ENCODE measurements at regions not wholly inside any gene's neighbourhood (a gene's known extent, or its start where the extent isn't known, plus 50 kb on each side); places are given as distances from the start of the nearest gene placed in this dataset.
A peak's percentile ranks its signal among the peaks of the same experiment; 100 is the strongest.

DNA sequence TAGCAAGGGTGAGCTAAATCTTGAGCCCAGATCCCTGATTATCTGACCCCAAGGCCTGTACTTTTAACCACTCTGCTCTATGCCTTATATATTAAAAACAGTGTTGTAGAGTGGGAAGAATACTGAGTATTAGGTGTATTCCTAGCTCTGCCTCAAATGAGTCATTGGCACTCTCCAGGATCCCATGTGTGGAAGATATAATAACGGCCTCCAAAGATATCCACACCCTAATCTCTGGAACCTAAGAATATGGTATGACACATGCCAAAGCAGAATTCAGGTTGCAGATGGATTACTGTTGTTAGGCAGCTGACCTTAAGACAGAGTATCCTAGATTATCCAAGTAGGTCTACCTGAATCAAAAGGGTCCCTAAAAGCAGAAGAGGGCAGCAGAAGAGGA is 110.8 kb downstream of the ADRB2 start:
- H3K9ac ChIP-seq = no peak overlapping the region
- H3F3A ChIP-seq (replicated peaks; ENCODE audit: insufficient read depth) = no peaks in the 10 kb centered on the region
- H3K27me3 ChIP-seq (ENCODE audit: insufficient read depth) = no peaks in the 10 kb centered on the region
- no peak overlapping the region for H3K4me2 ChIP-seq
- H3K9me2 ChIP-seq = no peaks in the 10 kb centered on the region
- 63% methylated on average over 1 of the region's 1 CpG for WGBS (ENCODE audit: low lambda C conversion rate)
- H3K4me3 ChIP-seq (ENCODE audit: low read depth in 2 of 2, low read length in 1 of 2) = no peak overlapping the region
- H4K20me1 ChIP-seq (ENCODE audit: insufficient read depth) = no peaks in the 10 kb centered on the region
- no peak for DNase-seq
- TF ChIP-seq, protein P1, sequence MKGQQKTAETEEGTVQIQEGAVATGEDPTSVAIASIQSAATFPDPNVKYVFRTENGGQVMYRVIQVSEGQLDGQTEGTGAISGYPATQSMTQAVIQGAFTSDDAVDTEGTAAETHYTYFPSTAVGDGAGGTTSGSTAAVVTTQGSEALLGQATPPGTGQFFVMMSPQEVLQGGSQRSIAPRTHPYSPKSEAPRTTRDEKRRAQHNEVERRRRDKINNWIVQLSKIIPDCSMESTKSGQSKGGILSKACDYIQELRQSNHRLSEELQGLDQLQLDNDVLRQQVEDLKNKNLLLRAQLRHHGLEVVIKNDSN (IDR thresholded peaks at IDR 0.05; ENCODE audit: borderline replicate concordance, low read depth) = no peak
- TF ChIP-seq IRF3 (IDR thresholded peaks at IDR 0.05; ENCODE audit: low read depth, low read length) (no peak), TEAD4 (IDR thresholded peaks at IDR 0.05; ENCODE audit: borderline replicate concordance, insufficient read depth) (no peak), ELF1 (IDR thresholded peaks at IDR 0.05) (no peak), GATA2 (CRISPR knock-in tag; IDR thresholded peaks at IDR 0.05) (no peak), CTCF (IDR thresholded peaks at IDR 0.05) (no peak), SIN3A (IDR thresholded peaks at IDR 0.05; ENCODE audit: borderline replicate concordance, low read depth, low read length) (no peak), MEF2A (IDR thresholded peaks at IDR 0.05; ENCODE audit: borderline replicate concordance, low read depth) (no peak), RCOR1 (IDR thresholded peaks at IDR 0.05; ENCODE audit: low read length) (no peak)
- ChIA-PET CTCF (interaction anchor here (1.2 to 2.1 kb wide), 2 partner anchors 14 to 20 kb away, joined by 5 read pairs; no protein-coding TSS in a partner anchor), POLR2A (no interaction called here)
- no peaks in the 10 kb centered on the region for H3K79me2 ChIP-seq (ENCODE audit: insufficient read depth)
- no peaks in the 10 kb centered on the region for H3K36me3 ChIP-seq (replicated peaks in 1 of 2; ENCODE audit: control insufficient read depth in 1 of 2, insufficient read depth in 2 of 2, low read length in 1 of 2)
- no peak overlapping the region for H2AFZ ChIP-seq (ENCODE audit: low read depth)
- no peaks in the 10 kb centered on the region for H3K9me3 ChIP-seq
- H3K27ac ChIP-seq (ENCODE audit: low read depth in 2 of 2, low read length in 1 of 2) = no peak overlapping the region
- H3K4me1 ChIP-seq (ENCODE audit: control insufficient read depth in 1 of 2, insufficient read depth in 2 of 2, low read depth in 1 of 2, low read length in 1 of 2) = no peaks in the 10 kb centered on the region

GRCh38 chr5:148937830-148938521 is 111.6 kb downstream of the ADRB2 start:
- H3K79me2 ChIP-seq (ENCODE audit: insufficient read depth) = no peaks in the 10 kb centered on the region
- no peaks in the 10 kb centered on the region for H4K20me1 ChIP-seq (ENCODE audit: insufficient read depth)
- DNase-seq = peak; percentile 32
- no peaks in the 10 kb centered on the region for H3K27me3 ChIP-seq (ENCODE audit: insufficient read depth)
- POLR2A ChIA-PET = no interaction called here
- H3K36me3 ChIP-seq (replicated peaks in 1 of 2; ENCODE audit: control insufficient read depth in 1 of 2, insufficient read depth in 2 of 2, low read length in 1 of 2) = no peaks in the 10 kb centered on the region
- no peak overlapping the region for H3K4me2 ChIP-seq
- H3K4me3 ChIP-seq (ENCODE audit: low read depth in 2 of 2, low read length in 1 of 2) = no peak overlapping the region
- no peaks in the 10 kb centered on the region for H3K4me1 ChIP-seq (ENCODE audit: control insufficient read depth in 1 of 2, insufficient read depth in 2 of 2, low read depth in 1 of 2, low read length in 1 of 2)
- H3K9ac ChIP-seq = no peak overlapping the region
- no peak overlapping the region for H2AFZ ChIP-seq (ENCODE audit: low read depth)
- H3K27ac ChIP-seq (ENCODE audit: low read depth in 2 of 2, low read length in 1 of 2) = no peak overlapping the region
- H3F3A ChIP-seq (replicated peaks; ENCODE audit: insufficient read depth) = no peaks in the 10 kb centered on the region
- 73% methylated on average over 4 of the region's 4 CpGs for WGBS (ENCODE audit: low lambda C conversion rate)
- H3K9me3 ChIP-seq = no peaks in the 10 kb centered on the region
- no peaks in the 10 kb centered on the region for H3K9me2 ChIP-seq
- CTCF ChIA-PET = interaction anchor here (2.1 kb wide), 1 partner anchor 13 kb away, joined by 5 read pairs; no protein-coding TSS in a partner anchor
- TF ChIP-seq SMC3 (IDR thresholded peaks at IDR 0.05; ENCODE audit: low read depth, low read length) (no peak), TAF1 (IDR thresholded peaks at IDR 0.05; ENCODE audit: borderline replicate concordance, low read depth, low read length) (no peak), RFX5 (IDR thresholded peaks at IDR 0.05; ENCODE audit: low read length) (no peak), TCF12 (IDR thresholded peaks at IDR 0.05) (no peak), REST (IDR thresholded peaks at IDR 0.05; ENCODE audit: low read depth, low read length) (no peak), GABPA (IDR thresholded peaks at IDR 0.05; ENCODE audit: low read depth) (no peak), TEAD4 (IDR thresholded peaks at IDR 0.05; ENCODE audit: borderline replicate concordance, insufficient read depth) (no peak), RXRA (IDR thresholded peaks at IDR 0.05; ENCODE audit: borderline replicate concordance, low read depth) (no peak), CTCF (IDR thresholded peaks at IDR 0.05) (no peak)
